ENCODE measurements at regions not wholly inside any gene's neighbourhood (a gene's known extent, or its start where the extent isn't known, plus 50 kb on each side); places are given as distances from the start of the nearest gene placed in this dataset.

DNA sequence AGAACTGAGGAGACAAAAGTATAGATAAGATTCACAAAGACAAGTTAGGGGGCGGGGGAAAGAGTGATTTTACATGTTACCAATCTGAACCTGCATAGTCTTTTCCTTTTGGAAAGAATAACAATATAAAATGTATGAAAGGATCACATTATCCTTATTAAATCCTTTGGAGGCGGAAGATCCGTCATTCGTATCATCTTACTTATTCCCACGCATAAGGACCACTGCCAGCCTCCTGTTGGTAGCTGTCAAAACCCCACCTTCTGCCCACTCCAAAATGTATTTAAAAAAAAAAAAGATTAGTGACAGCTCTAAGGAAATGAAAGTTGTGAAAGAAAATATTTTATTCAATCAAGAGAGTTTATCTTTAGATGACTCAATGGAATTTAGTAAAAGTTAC is 821.0 kb upstream of the CELF2 start:
- Histone ChIP-seq H3K9me2 (ENCODE audit: insufficient read depth) (no peaks in the 10 kb centered on the region), H3K9ac (ENCODE audit: low read length) (no peak overlapping the region), H3K4me2 (ENCODE audit: low read length) (no peak overlapping the region), H3K9me3 (ENCODE audit: control insufficient read depth in 1 of 2, insufficient read depth in 1 of 2, low read depth in 1 of 2, low read length in 2 of 2) (peaks cover 3 to 15% of the 10 kb centered on the region in 2 experiments; a peak in 2 of 4 replicates), H2AFZ (ENCODE audit: low read depth, low read length, poor library complexity, severe bottlenecking) (no peak overlapping the region), H3K27me3 (ENCODE audit: insufficient read depth, low read length) (no peaks in the 10 kb centered on the region), H3K36me3 (ENCODE audit: control insufficient read depth in 1 of 2, insufficient read depth in 2 of 2, low read length in 2 of 2) (no peaks in the 10 kb centered on the region; a peak in 1 of 4 replicates), H3K4me3 (replicated peaks in 1 of 2; ENCODE audit: low read depth in 1 of 2, low read length in 2 of 2) (no peak overlapping the region), H4K20me1 (ENCODE audit: insufficient read depth) (no peaks in the 10 kb centered on the region), H3K27ac (ENCODE audit: low read depth, low read length) (no peak overlapping the region), H3K4me1 (ENCODE audit: control insufficient read depth in 1 of 2, insufficient read depth in 2 of 2, low read length in 2 of 2) (no peaks in the 10 kb centered on the region), H3K79me2 (ENCODE audit: insufficient read depth, low read length) (no peaks in the 10 kb centered on the region)
- intact Hi-C loops (cut with micrococcal nuclease) = no loop called here
- ATAC-seq = no peak
- ChIA-PET CTCF (no interaction called here), RAD21 (ENCODE audit: low non-redundant PET in 1 of 2, low total read pairs in 2 of 2, uncharacterized antibody in 2 of 2, unreplicated experiment in 2 of 2) (no interaction called here), POLR2A (no interaction called here)
- TF ChIP-seq CEBPB (IDR thresholded peaks at IDR 0.05; ENCODE audit: low read depth) (no peak), POLR2A (IDR thresholded peaks at IDR 0.05; ENCODE audit: borderline replicate concordance, extremely low read depth, insufficient read depth, insufficient read length) (no peak), SP1 (IDR thresholded peaks at IDR 0.05; ENCODE audit: low read depth) (no peak), SRF (IDR thresholded peaks at IDR 0.05; ENCODE audit: low read depth) (no peak), RAD21 (IDR thresholded peaks at IDR 0.05; ENCODE audit: low read depth) (no peak), POLR2AphosphoS5 (IDR thresholded peaks at IDR 0.05; ENCODE audit: low read depth, low read length) (no peak), EZH2 (IDR thresholded peaks at IDR 0.05) (no peak), YY1 (IDR thresholded peaks at IDR 0.05; ENCODE audit: extremely low read depth, insufficient replicate concordance, low read depth, low read length) (no peak)
- TF ChIP-seq, protein P1, sequence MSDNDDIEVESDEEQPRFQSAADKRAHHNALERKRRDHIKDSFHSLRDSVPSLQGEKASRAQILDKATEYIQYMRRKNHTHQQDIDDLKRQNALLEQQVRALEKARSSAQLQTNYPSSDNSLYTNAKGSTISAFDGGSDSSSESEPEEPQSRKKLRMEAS (IDR thresholded peaks at IDR 0.05) = no peak
- TF ChIP-seq, protein P2, sequence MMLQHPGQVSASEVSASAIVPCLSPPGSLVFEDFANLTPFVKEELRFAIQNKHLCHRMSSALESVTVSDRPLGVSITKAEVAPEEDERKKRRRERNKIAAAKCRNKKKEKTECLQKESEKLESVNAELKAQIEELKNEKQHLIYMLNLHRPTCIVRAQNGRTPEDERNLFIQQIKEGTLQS (IDR thresholded peaks at IDR 0.05) = no peak
- DNase-seq (ENCODE audit: low read depth, low spot score) = no peak
- no TSS peak for BruUV-seq (replicated peaks)

DNA sequence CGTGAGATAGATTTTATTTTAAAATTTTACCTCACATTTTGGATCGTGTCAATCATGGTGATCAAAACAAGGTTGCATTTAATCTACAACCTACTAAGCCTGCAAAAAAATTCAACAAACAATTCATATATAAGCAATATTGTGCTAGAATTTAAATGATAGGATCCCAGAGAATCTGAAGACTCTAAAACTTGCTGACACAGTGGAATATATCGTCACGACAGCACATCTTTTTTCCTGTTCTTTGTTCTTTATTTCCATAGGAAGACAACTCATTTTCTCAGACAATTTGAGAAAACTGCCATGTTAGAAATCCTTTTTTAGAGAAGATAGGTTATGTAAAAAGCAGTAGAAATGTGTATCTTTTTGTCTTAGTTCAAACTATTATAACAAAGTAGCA is 820.2 kb upstream of the CELF2 start:
- ATAC-seq (no peak), DNase-seq (ENCODE audit: low read depth, low spot score) (no peak)
- ChIA-PET RAD21 (ENCODE audit: low non-redundant PET in 1 of 2, low total read pairs in 2 of 2, uncharacterized antibody in 2 of 2, unreplicated experiment in 2 of 2) (no interaction called here), POLR2A (no interaction called here), CTCF (no interaction called here)
- H3K9me3 ChIP-seq (ENCODE audit: control insufficient read depth in 1 of 2, insufficient read depth in 1 of 2, low read depth in 1 of 2, low read length in 2 of 2) = peaks cover 3 to 11% of the 10 kb centered on the region in 2 experiments; a peak in 2 of 4 replicates
- H3K27ac ChIP-seq (ENCODE audit: low read depth, low read length) = no peak overlapping the region
- no peak overlapping the region for H3K4me3 ChIP-seq (replicated peaks in 1 of 2; ENCODE audit: low read depth in 1 of 2, low read length in 2 of 2)
- H3K9me2 ChIP-seq (ENCODE audit: insufficient read depth) = no peaks in the 10 kb centered on the region
- no peaks in the 10 kb centered on the region for H3K79me2 ChIP-seq (ENCODE audit: insufficient read depth, low read length)
- no peak overlapping the region for H2AFZ ChIP-seq (ENCODE audit: low read depth, low read length, poor library complexity, severe bottlenecking)
- H3K4me2 ChIP-seq (ENCODE audit: low read length) = no peak overlapping the region
- intact Hi-C loops (cut with micrococcal nuclease) = no loop called here
- no peaks in the 10 kb centered on the region; a peak in 1 of 4 replicates for H3K36me3 ChIP-seq (ENCODE audit: control insufficient read depth in 1 of 2, insufficient read depth in 2 of 2, low read length in 2 of 2)
- no peaks in the 10 kb centered on the region for H3K27me3 ChIP-seq (ENCODE audit: insufficient read depth, low read length)
- no peaks in the 10 kb centered on the region for H3K4me1 ChIP-seq (ENCODE audit: control insufficient read depth in 1 of 2, insufficient read depth in 2 of 2, low read length in 2 of 2)
- no peak overlapping the region for H3K9ac ChIP-seq (ENCODE audit: low read length)
- no TSS peak for BruUV-seq (replicated peaks)
- no peaks in the 10 kb centered on the region for H4K20me1 ChIP-seq (ENCODE audit: insufficient read depth)
- TF ChIP-seq YY1 (IDR thresholded peaks at IDR 0.05; ENCODE audit: extremely low read depth, insufficient replicate concordance, low read depth, low read length) (no peak), ZNF274 (IDR thresholded peaks at IDR 0.05; ENCODE audit: low read depth, low read length) (no peak), TCF7L2 (IDR thresholded peaks at IDR 0.05; ENCODE audit: borderline replicate concordance, extremely low read depth, insufficient read depth, insufficient read length) (no peak), EZH2phosphoT487 (IDR thresholded peaks at IDR 0.05; ENCODE audit: borderline replicate concordance) (no peak), SRF (IDR thresholded peaks at IDR 0.05; ENCODE audit: low read depth) (no peak)
- TF ChIP-seq, protein P3, sequence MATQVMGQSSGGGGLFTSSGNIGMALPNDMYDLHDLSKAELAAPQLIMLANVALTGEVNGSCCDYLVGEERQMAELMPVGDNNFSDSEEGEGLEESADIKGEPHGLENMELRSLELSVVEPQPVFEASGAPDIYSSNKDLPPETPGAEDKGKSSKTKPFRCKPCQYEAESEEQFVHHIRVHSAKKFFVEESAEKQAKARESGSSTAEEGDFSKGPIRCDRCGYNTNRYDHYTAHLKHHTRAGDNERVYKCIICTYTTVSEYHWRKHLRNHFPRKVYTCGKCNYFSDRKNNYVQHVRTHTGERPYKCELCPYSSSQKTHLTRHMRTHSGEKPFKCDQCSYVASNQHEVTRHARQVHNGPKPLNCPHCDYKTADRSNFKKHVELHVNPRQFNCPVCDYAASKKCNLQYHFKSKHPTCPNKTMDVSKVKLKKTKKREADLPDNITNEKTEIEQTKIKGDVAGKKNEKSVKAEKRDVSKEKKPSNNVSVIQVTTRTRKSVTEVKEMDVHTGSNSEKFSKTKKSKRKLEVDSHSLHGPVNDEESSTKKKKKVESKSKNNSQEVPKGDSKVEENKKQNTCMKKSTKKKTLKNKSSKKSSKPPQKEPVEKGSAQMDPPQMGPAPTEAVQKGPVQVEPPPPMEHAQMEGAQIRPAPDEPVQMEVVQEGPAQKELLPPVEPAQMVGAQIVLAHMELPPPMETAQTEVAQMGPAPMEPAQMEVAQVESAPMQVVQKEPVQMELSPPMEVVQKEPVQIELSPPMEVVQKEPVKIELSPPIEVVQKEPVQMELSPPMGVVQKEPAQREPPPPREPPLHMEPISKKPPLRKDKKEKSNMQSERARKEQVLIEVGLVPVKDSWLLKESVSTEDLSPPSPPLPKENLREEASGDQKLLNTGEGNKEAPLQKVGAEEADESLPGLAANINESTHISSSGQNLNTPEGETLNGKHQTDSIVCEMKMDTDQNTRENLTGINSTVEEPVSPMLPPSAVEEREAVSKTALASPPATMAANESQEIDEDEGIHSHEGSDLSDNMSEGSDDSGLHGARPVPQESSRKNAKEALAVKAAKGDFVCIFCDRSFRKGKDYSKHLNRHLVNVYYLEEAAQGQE (IDR thresholded peaks at IDR 0.05; ENCODE audit: low read depth) = no peak
- TF ChIP-seq, protein P2 (IDR thresholded peaks at IDR 0.05) = no peak
- TF ChIP-seq, protein P4, sequence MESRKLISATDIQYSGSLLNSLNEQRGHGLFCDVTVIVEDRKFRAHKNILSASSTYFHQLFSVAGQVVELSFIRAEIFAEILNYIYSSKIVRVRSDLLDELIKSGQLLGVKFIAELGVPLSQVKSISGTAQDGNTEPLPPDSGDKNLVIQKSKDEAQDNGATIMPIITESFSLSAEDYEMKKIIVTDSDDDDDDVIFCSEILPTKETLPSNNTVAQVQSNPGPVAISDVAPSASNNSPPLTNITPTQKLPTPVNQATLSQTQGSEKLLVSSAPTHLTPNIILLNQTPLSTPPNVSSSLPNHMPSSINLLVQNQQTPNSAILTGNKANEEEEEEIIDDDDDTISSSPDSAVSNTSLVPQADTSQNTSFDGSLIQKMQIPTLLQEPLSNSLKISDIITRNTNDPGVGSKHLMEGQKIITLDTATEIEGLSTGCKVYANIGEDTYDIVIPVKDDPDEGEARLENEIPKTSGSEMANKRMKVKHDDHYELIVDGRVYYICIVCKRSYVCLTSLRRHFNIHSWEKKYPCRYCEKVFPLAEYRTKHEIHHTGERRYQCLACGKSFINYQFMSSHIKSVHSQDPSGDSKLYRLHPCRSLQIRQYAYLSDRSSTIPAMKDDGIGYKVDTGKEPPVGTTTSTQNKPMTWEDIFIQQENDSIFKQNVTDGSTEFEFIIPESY (IDR thresholded peaks at IDR 0.05; ENCODE audit: extremely low read depth, insufficient replicate concordance, low read length) = no peak

Data from HCT116 (cell line).